ENCODE measurements at regions not wholly inside any gene's neighbourhood (a gene's known extent, or its start where the extent isn't known, plus 50 kb on each side); places are given as distances from the start of the nearest gene placed in this dataset.
"Not testable (repeated sequence)": the region's sequence is repeated elsewhere in the genome, so short reads cannot be mapped to it uniquely, and the experiment has no call there.

- DNase-seq (ENCODE audit: low spot score): no peak
These were observed 98.0 kb upstream of the SLC24A3 start for GRCh38 chr20:19114410-19114809.

GRCh38 chr20:19115581-19115980 lies 96.9 kb upstream of the SLC24A3 start:
- DNase-seq (ENCODE audit: low spot score): no peak

GRCh38 chr20:19120011-19120410 lies 92.4 kb upstream of the SLC24A3 start:
- DNase-seq (ENCODE audit: low spot score): no peak

- no peak for DNase-seq (ENCODE audit: low spot score)
These were observed 91.9 kb upstream of the SLC24A3 start for GRCh38 chr20:19120569-19120968.

GRCh38 chr20:19121463-19121862 lies 91.0 kb upstream of the SLC24A3 start:
- DNase-seq (ENCODE audit: low spot score): no peak

- DNase-seq (ENCODE audit: low spot score): no peak
These were observed 90.5 kb upstream of the SLC24A3 start for GRCh38 chr20:19121916-19122315.

GRCh38 chr20:19122395-19122794 lies 90.0 kb upstream of the SLC24A3 start:
- DNase-seq (ENCODE audit: low spot score): no peak

GRCh38 chr20:19125508-19125907 lies 86.9 kb upstream of the SLC24A3 start:
- no peak for DNase-seq (ENCODE audit: low spot score)

GRCh38 chr20:19129306-19129705 lies 83.1 kb upstream of the SLC24A3 start:
- DNase-seq (ENCODE audit: low spot score): no peak

- DNase-seq (ENCODE audit: low spot score): no peak
These were observed 82.3 kb upstream of the SLC24A3 start for GRCh38 chr20:19129976-19130612.

- DNase-seq (ENCODE audit: low spot score): no peak
These were observed 81.8 kb upstream of the SLC24A3 start for GRCh38 chr20:19130613-19130984.

- no peak for DNase-seq (ENCODE audit: low spot score)
These were observed 74.8 kb upstream of the SLC24A3 start for GRCh38 chr20:19137641-19138040.

GRCh38 chr20:19138758-19139157 lies 73.7 kb upstream of the SLC24A3 start:
- DNase-seq (ENCODE audit: low spot score): no peak

GRCh38 chr20:19139584-19139983 lies 72.9 kb upstream of the SLC24A3 start:
- not testable (repeated sequence) for DNase-seq (ENCODE audit: low spot score)

- DNase-seq (ENCODE audit: low spot score): no peak
These were observed 70.4 kb upstream of the SLC24A3 start for GRCh38 chr20:19141998-19142397.

GRCh38 chr20:19143890-19144289 lies 68.6 kb upstream of the SLC24A3 start:
- DNase-seq (ENCODE audit: low spot score): no peak

GRCh38 chr20:19161336-19161735 lies 51.1 kb upstream of the SLC24A3 start:
- DNase-seq (ENCODE audit: low spot score): no peak
